GM03348 (cell line): ENCODE measurements at regions not wholly inside any gene's neighbourhood (a gene's known extent, or its start where the extent isn't known, plus 50 kb on each side); places are given as distances from the start of the nearest gene placed in this dataset.
"Not testable (repeated sequence)": the region's sequence is repeated elsewhere in the genome, so short reads cannot be mapped to it uniquely, and the experiment has no call there.

ENCODE experiments used
- DNase-seq: peaks from one replicate; pipeline ENCODE4 v3.0.0; 2012; ENCODE audit warnings: low spot score

GRCh38 chr5:13218518-13218917 is 726.0 kb downstream of the DNAH5 start:
- DNase-seq, result no peak

DNA sequence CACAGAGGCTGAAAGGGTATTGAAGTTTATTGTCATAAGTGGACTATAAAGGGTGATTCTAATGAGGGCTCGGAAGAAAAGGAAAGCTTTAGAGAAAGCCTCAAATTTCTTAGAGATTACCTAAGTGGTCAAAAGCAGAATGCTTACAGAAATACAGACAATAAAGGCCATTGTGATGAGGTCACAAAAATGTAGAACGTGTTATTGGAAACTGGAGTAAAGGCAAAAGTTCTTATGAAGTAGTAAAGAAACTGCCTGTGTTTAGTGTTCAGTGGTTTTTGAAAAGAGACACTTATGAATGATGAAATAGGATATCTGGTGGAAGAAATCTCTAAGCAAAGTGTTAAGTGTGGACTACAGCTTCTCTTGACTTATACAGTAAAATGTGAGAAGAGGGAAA is 726.9 kb downstream of the DNAH5 start:
- no peak for DNase-seq

DNA sequence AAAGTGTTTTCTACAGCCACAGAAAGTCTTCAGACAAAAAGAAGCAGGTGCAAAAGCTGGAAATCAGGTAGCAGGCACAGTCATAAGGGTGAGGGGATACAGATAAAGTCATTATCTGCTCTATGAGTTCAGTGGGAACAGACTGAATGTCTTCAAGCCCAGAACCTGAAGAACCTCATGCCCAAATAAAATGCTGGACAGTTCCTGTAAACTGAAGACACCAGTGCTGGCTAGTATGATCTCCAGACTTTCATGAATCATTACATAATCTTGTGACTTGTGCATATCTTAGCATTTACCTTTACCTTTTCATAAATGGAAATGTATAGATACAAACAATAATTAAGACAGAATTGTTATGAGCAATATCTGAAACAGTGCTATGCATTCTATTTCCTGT is 728.7 kb downstream of the DNAH5 start:
- no peak for DNase-seq

DNA sequence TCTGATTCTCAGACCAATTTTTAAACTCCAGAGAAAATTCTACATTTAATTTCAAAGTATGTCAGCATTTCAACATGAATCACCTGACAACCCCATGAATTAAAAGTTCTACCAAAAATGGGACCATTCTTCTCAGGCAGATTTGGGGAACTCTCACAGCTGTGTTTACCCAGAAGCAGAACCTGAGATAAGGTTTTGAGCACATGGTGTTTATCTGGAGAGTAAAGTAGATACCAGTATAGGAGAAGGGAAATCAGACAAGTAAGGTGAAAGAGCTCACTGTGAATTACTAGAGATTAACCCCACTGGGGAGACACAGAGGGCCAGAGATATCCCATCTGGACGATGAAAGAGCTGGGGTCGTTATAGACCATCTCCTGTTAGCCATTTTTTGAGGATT is 729.1 kb downstream of the DNAH5 start:
- DNase-seq, result no peak

- no peak for DNase-seq
These were observed 730.3 kb downstream of the DNAH5 start for GRCh38 chr5:13214182-13214581.

- DNase-seq, result no peak
These were observed 731.6 kb downstream of the DNAH5 start for GRCh38 chr5:13212886-13213285.

DNA sequence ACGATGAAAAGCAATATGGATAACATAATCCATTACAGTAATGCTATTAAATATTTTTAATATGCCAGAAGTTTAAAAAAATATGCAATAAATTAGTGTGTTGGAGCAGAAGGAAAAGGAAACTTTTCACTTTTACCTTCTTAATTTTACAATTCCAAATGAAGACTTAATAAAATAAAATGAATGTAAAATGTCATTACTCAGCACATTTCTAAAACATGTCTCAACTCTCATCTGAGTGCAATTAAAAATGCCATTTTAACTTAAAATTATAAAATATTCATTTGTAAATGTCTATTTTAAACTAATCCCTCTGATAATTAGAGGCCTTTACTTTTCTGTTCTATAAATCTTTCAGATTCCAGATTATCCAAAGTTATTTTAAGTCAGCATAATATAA is 733.4 kb downstream of the DNAH5 start:
- no peak for DNase-seq

- DNase-seq, result no peak
These were observed 737.4 kb downstream of the DNAH5 start for GRCh38 chr5:13207112-13207511.

- DNase-seq, result no peak
These were observed 743.5 kb downstream of the DNAH5 start for GRCh38 chr5:13201022-13201421.

DNA sequence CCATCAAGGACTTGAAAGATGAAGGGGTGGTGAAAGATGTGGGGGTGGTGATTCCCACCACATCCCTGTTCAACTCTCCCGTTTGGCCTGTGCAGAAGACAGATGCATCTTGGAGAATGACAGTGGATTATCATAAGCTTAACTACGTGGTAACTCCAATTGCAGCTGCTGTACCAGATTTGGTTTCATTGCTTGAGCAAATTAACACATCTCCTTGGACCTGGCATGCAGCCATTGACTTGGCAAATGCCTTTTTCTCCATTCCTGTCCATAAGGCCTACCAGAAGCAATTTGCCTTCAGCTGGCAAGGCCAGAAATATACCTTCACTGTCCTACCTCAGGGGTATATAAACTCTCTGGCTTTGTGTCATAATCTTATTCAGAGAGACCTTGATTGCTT is 746.3 kb downstream of the DNAH5 start:
- not testable (repeated sequence) for DNase-seq

- no peak for DNase-seq
These were observed 755.0 kb downstream of the DNAH5 start for GRCh38 chr5:13189532-13189931.

- DNase-seq, result no peak
These were observed 756.1 kb downstream of the DNAH5 start for GRCh38 chr5:13188371-13188770.

GRCh38 chr5:13187186-13187585 is 757.3 kb downstream of the DNAH5 start:
- DNase-seq, result no peak

GRCh38 chr5:13186177-13186576 is 758.3 kb downstream of the DNAH5 start:
- DNase-seq, result no peak

DNA sequence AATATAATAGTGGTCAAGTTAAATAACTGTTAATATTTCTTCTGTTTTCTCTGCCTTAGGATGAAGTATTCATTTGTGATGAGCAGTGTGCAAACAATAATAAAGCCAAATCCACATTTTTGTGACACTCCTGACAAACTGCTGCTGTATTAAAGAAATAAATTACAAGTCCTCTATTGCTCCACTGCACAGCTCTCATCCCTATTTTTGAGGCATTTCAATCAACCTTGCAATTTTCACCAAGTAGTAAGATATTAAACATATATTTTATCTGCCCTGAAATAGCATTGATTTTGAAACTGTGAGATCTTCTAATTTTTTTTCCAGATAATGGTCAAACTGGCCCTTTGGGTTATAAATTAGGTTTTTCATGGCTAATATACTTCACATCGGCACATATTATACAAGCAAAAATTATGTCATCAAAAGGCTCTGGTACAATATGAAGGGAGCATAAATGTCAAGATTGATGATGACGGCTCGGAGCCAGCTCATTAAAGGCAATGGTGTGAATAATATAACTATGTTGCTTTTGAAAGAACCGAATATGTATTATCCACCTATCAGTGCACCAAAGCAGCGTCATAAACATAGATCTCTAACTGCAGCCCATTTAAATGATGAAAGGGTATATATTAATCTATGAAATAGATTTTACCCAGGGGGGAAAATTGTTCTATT is 764.9 kb downstream of the DNAH5 start:
- DNase-seq, result no peak

DNA sequence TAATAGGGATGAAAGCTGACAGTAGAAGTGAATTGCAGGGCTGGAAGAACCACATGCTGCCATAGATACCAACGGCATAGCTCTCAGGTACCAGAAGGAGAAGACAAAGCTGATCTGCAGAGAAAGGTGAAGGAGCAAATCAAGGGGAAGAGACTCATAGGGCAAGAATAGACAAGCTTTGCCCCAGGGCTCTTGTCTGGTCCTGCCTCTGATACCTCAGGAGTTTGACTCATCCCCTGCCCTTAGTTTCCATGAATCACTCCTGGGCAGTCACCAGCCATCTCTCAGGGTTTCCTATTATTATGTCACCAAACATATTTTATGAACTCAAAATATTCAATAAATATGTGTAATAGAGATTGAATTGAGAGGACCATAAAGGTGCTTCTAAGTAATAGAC is 800.9 kb downstream of the DNAH5 start:
- DNase-seq, result no peak

GRCh38 chr5:13143214-13143613 is 801.3 kb downstream of the DNAH5 start:
- no peak for DNase-seq

DNA sequence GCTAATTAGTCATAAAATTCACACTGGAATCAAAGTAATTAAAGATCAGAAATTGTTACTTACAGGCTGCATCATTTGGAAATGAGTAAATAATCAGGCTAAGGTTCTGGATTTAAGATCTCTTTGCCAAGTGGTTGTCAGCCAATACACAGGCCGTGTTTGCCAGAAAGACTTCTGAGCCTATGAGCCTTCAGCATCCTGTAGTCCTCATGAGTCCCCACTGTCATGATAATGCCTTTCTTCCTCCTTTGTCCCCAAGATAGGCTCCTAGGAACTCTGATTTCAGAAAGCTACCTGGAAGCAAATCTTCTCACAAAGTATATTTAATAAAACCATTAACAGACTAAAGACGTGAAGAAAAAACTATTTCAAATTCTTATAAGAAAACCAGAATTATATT is 810.5 kb downstream of the DNAH5 start:
- DNase-seq, result no peak

- DNase-seq, result no peak
These were observed 829.0 kb downstream of the DNAH5 start for GRCh38 chr5:13115476-13115875.

- no peak for DNase-seq
These were observed 836.2 kb downstream of the DNAH5 start for GRCh38 chr5:13108265-13108664.

DNA sequence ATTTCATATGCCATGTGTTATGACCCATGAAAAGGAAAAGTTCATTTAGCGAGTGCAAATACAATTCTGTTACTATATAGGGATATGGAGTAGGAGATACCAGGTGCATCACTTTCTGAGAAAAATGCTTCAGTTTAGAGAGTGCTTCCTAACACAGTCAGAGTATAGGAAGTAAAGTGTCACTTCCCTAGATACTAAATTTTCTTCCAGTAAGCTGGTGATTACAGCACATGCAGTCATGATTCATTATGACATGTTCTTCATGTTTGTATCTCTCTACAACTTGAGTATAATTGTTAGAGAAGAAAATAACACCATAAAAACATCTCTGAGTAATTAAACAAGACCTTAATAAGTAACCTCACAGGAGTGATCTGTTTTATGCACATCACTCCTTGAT is 837.0 kb downstream of the DNAH5 start:
- DNase-seq, result no peak

GRCh38 chr5:13081116-13081515 is 863.4 kb downstream of the DNAH5 start:
- no peak for DNase-seq

DNA sequence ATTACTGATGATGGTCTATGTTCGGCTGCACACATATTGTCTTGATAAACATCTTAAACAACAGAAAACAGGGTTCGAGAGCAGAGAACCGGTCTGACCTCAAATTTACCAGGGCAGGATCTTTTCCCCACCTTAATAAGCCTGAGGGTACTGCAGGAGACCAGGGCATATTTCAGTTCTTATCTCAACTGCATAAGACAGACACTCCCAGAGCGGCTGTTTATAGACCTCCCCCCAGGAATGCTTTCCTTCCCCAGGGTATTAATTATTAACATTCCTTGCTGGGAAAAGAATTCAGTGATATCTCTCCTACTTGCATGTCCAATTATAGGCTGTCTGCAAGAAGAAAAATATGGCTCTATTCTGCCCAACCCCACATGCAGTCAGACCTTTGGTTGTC is 871.6 kb downstream of the DNAH5 start:
- DNase-seq, result not testable (repeated sequence)

GRCh38 chr5:13063088-13063487 is 881.4 kb downstream of the DNAH5 start:
- DNase-seq, result no peak
